ENCODE measurements at regions not wholly inside any gene's neighbourhood (a gene's known extent, or its start where the extent isn't known, plus 50 kb on each side); places are given as distances from the start of the nearest gene placed in this dataset.

DNA sequence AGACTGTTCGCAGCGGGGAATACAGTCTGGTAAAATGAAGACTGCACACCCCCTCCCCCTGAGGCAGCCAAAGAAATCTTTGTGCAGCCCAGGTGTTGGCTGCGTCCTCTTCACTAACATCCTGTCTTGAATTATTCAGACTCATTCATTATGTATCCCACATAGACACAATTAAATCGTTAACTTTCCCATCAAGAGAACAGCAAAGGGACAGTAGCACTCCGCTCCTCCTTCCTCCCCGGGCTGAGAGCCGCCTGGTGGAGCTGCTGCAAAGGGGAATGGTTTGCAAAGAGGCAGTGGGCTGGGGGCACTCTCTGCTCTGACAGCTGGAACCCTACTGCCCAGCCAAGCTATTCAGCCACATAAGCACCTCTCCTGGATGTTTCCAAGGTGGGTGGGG, 290.0 kb upstream of the SOX9 start:
- TF ChIP-seq, protein P1, sequence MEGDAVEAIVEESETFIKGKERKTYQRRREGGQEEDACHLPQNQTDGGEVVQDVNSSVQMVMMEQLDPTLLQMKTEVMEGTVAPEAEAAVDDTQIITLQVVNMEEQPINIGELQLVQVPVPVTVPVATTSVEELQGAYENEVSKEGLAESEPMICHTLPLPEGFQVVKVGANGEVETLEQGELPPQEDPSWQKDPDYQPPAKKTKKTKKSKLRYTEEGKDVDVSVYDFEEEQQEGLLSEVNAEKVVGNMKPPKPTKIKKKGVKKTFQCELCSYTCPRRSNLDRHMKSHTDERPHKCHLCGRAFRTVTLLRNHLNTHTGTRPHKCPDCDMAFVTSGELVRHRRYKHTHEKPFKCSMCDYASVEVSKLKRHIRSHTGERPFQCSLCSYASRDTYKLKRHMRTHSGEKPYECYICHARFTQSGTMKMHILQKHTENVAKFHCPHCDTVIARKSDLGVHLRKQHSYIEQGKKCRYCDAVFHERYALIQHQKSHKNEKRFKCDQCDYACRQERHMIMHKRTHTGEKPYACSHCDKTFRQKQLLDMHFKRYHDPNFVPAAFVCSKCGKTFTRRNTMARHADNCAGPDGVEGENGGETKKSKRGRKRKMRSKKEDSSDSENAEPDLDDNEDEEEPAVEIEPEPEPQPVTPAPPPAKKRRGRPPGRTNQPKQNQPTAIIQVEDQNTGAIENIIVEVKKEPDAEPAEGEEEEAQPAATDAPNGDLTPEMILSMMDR (IDR thresholded peaks at IDR 0.05; ENCODE audit: poor library complexity), result peak; percentile 22
- TF ChIP-seq EZH2 (IDR thresholded peaks at IDR 0.05; ENCODE audit: borderline replicate concordance), result no peak

Measured in hepatocyte (in vitro differentiated cells).